ENCODE measurements at regions not wholly inside any gene's neighbourhood (a gene's known extent, or its start where the extent isn't known, plus 50 kb on each side); places are given as distances from the start of the nearest gene placed in this dataset.
"Not testable (repeated sequence)": the region's sequence is repeated elsewhere in the genome, so short reads cannot be mapped to it uniquely, and the experiment has no call there.

GRCh38 chr3:75248974-75249373, 415.2 kb upstream of the FRG2C start:
- no peak for DNase-seq

- no peak for DNase-seq
These were observed 409.4 kb upstream of the FRG2C start for GRCh38 chr3:75254685-75255084.

GRCh38 chr3:75258825-75259683, 405.1 kb upstream of the FRG2C start:
- not testable (repeated sequence) for DNase-seq

GRCh38 chr3:75260975-75261374, 403.2 kb upstream of the FRG2C start:
- DNase-seq = not testable (repeated sequence)

DNA sequence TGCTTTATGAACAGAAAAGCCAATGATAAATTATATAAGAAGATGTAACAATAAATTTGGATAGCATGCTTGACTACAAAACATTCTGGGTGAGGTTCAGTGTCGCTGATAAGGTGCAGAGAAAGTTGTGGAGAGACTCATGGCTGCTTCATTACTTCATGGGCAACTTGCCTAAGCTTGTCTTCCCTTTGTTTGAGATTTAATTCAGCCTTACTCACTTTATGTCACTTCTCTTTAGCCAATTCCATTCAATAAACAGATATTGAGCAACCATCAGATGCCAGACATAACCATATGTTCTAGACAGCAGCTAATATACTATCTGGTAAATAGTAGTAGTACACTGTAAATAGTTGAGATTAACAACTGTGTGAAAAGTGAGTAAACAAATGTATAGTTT, 401.5 kb upstream of the FRG2C start:
- no peak for DNase-seq

GRCh38 chr3:75265897-75266296, 398.2 kb upstream of the FRG2C start:
- DNase-seq = no peak

DNA sequence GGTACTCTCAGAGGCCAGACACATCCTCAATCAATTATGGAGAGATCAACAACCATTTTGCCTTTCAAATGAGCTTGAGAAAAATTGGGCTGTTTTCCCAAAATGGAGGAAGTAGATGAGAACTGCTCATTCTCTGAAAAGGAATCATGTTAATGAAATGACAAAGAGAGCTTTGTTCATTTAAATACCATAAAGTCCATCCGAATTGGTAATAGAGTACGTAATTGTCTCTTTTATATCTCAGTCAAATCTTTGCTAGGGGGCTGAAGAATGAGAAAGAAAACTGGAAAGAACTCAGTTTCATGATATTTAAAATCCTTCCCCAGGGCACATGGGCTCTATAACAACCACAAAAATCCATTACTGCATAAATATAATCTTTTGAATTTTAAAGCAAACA, 395.6 kb upstream of the FRG2C start:
- not testable (repeated sequence) for DNase-seq

DNA sequence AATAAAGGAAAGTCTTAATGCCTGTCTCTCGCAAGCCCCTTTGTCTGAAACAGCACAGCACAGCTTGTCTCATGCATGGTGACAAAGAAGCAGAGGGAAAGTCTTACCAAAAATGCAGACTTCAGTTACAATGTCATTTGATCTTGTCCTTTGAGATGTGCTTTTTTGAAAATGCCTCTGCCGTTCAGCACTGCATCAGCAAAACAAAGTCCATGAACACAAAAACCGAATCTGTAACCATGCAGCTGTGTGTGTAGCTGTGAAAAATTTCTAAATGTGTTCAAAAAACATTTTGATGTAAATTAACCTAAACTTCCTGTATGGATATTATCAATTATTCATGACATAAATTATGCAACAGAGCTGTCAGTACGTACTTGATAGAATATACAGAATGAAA, 391.9 kb upstream of the FRG2C start:
- not testable (repeated sequence) for DNase-seq

- no peak for DNase-seq
These were observed 391.4 kb upstream of the FRG2C start for GRCh38 chr3:75272691-75273090.

DNA sequence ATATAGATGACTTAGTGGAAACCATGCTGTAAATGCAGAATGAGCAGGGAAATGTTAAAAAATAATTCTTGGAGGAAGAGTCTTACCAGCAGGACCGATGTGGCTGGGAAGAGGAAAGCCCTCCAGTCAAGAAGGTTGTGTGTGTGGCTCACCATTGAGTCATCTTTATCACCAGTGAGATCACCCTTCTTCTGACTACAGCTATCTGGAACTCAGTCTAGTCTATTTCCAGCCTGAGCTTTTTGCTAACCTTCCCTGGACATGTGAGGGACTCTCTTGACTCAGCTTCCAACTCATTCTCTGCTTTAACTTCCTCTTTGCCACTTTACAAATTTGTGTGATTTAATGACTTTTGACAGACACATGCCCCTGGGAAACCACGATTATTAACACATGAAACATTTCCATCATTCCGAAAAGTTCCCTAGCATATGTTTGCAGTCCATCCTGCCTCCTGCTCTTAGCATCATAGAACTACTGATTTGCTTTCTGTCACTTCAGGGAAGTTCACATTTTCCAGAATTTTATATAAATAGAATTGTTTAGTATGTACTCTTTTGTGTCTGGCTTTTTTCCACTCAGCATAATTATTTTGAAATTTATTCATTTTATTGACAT, 378.5 kb upstream of the FRG2C start:
- DNase-seq = not testable (repeated sequence)

GRCh38 chr3:75288972-75289574, 375.1 kb upstream of the FRG2C start:
- DNase-seq = not testable (repeated sequence)

- no peak for DNase-seq
These were observed 370.0 kb upstream of the FRG2C start for GRCh38 chr3:75294124-75294523.

DNA sequence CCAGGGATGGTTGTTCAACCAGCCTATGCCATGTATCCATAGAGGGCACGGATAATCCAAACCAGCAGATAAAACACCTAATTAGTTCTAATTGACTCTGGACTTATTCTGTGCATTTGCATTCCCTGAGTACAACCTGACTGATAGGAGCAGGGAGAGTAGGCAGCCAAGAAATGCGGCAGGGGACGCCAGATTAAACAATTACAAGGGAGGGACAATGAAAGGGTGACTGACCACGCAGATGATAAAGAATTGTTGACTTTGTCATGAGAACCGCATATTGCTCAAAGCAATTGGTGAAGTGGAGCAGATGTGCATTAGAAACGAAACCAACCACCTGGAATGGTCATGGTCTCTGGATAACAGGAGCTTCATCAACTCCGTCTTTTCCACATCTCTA, 369.1 kb upstream of the FRG2C start:
- no peak for DNase-seq

DNA sequence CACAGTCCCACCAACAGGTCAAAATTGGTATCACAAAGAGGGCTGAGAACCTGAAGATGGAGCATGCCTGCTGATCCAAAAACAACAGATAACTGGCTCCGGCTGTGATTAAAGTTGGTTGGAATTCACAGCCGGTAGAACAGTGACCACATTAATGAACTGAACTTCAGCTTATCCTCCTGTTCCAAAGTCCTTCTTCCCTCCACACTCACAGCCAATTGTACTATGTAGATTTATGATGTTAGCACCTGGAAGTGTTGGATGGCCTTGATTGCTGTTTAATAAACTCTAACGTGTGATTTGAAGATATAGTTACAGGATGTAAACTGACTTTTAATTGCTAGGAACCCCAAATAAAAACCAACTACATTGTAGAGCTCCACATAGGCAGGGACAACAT, 367.3 kb upstream of the FRG2C start:
- no peak for DNase-seq

- no peak for DNase-seq
These were observed 363.5 kb upstream of the FRG2C start for GRCh38 chr3:75300606-75301005.

DNA sequence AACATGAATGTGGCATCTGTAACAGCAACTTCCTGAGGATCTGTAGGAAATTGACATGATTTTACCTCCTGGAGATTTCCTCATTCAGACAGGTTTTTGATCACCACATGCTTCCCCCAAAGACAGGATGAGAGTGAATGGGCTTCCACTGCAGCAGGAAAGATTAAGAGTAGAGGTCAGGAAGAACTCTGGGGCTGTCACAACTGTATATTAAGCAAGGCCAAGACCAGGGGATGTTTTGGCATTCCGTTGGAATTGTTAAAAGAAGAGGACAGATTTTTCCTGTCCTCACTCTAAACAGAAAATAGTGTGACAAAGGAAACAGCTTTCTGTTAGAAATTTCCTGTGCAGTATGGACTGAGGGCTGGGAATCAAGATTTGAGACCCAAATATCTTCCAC, 363.1 kb upstream of the FRG2C start:
- DNase-seq = not testable (repeated sequence)

DNA sequence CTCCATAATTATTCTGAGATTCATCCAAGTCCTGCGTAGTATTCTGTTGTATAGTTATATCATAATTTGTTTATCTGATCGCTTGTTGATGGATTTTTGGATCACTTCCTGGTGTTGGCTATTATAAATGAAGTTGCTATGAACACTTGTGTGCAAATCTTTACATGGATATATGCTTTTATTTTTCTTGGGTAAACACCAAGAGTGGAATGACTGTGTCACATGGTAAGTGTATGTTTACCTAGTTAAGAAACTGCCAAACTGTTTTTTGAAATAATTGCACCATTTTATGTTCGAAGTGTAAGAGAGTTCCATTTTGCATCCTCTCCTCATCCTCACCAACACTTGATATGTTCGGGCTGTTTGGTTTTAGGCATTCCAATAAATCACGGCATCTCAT, 360.4 kb upstream of the FRG2C start:
- no peak for DNase-seq

GRCh38 chr3:75305901-75306300, 358.2 kb upstream of the FRG2C start:
- DNase-seq = no peak

GRCh38 chr3:75311306-75311705, 352.8 kb upstream of the FRG2C start:
- DNase-seq = not testable (repeated sequence)

- not testable (repeated sequence) for DNase-seq
These were observed 351.7 kb upstream of the FRG2C start for GRCh38 chr3:75312469-75312868.

DNA sequence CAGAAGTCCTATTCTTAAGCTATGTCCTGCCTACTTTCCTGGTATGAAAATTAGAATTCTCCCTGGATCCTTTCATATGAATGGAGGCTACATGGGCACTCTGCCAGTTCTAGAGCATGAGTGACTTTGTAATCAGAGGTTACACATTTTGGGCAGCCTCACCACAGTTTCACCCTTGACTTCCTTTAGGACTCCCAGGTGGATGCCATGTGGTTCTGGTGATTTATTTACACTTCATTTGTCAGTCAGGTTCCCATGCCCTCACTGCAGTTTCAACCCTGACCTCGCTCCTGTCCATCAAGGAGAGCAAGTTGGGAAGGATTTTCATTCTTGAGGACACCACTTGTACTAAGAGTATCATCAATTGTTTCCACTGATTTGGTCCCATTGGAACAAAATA, 344.4 kb upstream of the FRG2C start:
- not testable (repeated sequence) for DNase-seq

GRCh38 chr3:75320369-75320768, 343.8 kb upstream of the FRG2C start:
- DNase-seq = no peak

DNA sequence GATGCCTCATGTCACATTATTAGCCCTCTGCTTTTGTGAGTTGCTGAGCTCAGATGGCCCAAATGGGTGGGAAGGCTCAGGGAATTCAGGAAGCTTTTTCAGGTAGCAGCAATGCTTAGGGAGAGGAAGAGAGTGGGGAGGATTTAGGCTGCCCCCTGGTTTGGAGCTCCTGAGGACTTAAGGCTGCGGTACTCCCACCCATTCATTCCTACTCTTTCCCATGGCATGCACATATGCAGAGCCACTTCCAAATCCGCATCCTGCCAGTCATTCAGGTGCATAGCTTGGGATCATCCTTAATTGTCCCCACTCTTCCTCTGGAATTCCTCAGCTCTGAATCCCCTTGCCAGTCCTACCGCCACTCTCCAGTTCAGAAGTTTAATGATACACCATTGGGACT, 343.1 kb upstream of the FRG2C start:
- no peak for DNase-seq

DNA sequence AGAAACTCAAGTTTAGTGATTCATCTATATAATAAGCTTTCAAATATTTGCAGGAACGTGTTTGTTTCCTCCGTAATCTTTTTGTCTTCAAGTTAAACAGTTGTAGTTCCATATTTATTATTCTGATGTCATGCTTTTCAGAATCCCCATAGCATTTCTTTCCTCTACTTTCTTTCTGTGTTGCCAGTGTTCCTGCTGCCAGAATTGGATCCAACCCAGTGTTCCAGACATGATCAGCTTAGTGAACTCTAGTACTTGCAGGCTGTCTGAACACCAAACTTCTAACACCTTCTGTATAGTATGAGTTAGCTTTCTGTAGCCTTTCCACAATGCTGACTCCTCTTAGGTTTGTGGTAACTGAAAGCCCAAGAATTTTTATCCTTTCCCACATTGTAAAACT, 340.2 kb upstream of the FRG2C start:
- not testable (repeated sequence) for DNase-seq

All from GDM1 (cell line).